ENCODE measurements at regions not wholly inside any gene's neighbourhood (a gene's known extent, or its start where the extent isn't known, plus 50 kb on each side); places are given as distances from the start of the nearest gene placed in this dataset.

- no peak overlapping the region for H3K27ac ChIP-seq
- H3K27me3 ChIP-seq: no peaks in the 10 kb centered on the region
- no peaks in the 10 kb centered on the region for H3K4me1 ChIP-seq
- TF ChIP-seq EP300 (IDR thresholded peaks at IDR 0.05) (no peak), CTCF (IDR thresholded peaks at IDR 0.05) (no peak), POLR2A (IDR thresholded peaks at IDR 0.05) (no peak), POLR2AphosphoS5 (IDR thresholded peaks at IDR 0.05) (no peak)
- ATAC-seq (ENCODE audit: low FRiP score in 2 of 2): no peak
- 71 to 75% methylated on average over 3 of the region's 3 CpGs for WGBS, 2 donors
- no peak overlapping the region for H3K4me3 ChIP-seq
- H3K9me3 ChIP-seq: no peaks in the 10 kb centered on the region
- no peak for DNase-seq
- no peaks in the 10 kb centered on the region for H3K36me3 ChIP-seq
These were observed 453.9 kb upstream of the GOT2 start for GRCh38 chr16:59188029-59188428.

- Histone ChIP-seq H3K36me3 (no peaks in the 10 kb centered on the region), H3K9me3 (no peaks in the 10 kb centered on the region), H3K27me3 (no peaks in the 10 kb centered on the region), H3K4me3 (no peak overlapping the region), H3K4me1 (no peaks in the 10 kb centered on the region), H3K27ac (no peak overlapping the region)
- DNase-seq (peak in 1 of 2 donors; percentile 42), ATAC-seq (ENCODE audit: low FRiP score in 2 of 2) (peak in 1 of 2 donors; percentile 30)
- TF ChIP-seq EP300 (IDR thresholded peaks at IDR 0.05) (no peak), CTCF (IDR thresholded peaks at IDR 0.05) (no peak), POLR2A (IDR thresholded peaks at IDR 0.05) (no peak), POLR2AphosphoS5 (IDR thresholded peaks at IDR 0.05) (no peak)
- WGBS, 2 donors: 60 to 89% methylated on average over 2 to 9 of the region's 9 CpGs
These were observed 447.8 kb upstream of the GOT2 start for GRCh38 chr16:59181821-59182420.

- H3K27me3 ChIP-seq: no peaks in the 10 kb centered on the region
- no peaks in the 10 kb centered on the region for H3K4me1 ChIP-seq
- ATAC-seq (ENCODE audit: low FRiP score in 2 of 2): no peak
- H3K27ac ChIP-seq: no peak overlapping the region
- no peak for DNase-seq
- 24 to 33% methylated on average over 1 of the region's 1 CpG for WGBS, 2 donors
- no peaks in the 10 kb centered on the region for H3K36me3 ChIP-seq
- TF ChIP-seq POLR2AphosphoS5 (IDR thresholded peaks at IDR 0.05) (no peak), EP300 (IDR thresholded peaks at IDR 0.05) (no peak)
- H3K4me3 ChIP-seq: no peak overlapping the region
- H3K9me3 ChIP-seq: no peaks in the 10 kb centered on the region
These were observed 446.0 kb upstream of the GOT2 start for GRCh38 chr16:59180083-59180476.

- TF ChIP-seq POLR2AphosphoS5 (IDR thresholded peaks at IDR 0.05): no peak
- TF ChIP-seq EP300 (IDR thresholded peaks at IDR 0.05): no peak
- no peak for TF ChIP-seq POLR2A (IDR thresholded peaks at IDR 0.05)
- no peak for TF ChIP-seq CTCF (IDR thresholded peaks at IDR 0.05)
- ATAC-seq (ENCODE audit: low FRiP score in 2 of 2) (no peak), DNase-seq (no peak)
- Histone ChIP-seq H3K27me3 (no peaks in the 10 kb centered on the region), H3K4me3 (no peak overlapping the region), H3K27ac (no peak overlapping the region), H3K9me3 (no peaks in the 10 kb centered on the region), H3K4me1 (no peaks in the 10 kb centered on the region), H3K36me3 (no peaks in the 10 kb centered on the region)
- WGBS, 2 donors: 66 to 75% methylated on average over 3 of the region's 3 CpGs
These were observed 445.4 kb upstream of the GOT2 start for GRCh38 chr16:59179446-59180082.

GRCh38 chr16:59173408-59173831 is 439.3 kb upstream of the GOT2 start:
- Histone ChIP-seq H3K4me1 (no peaks in the 10 kb centered on the region), H3K27ac (no peak overlapping the region)
- 82 to 86% methylated on average over 3 of the region's 3 CpGs for WGBS, 2 donors

More at GRCh38 chr16:59173408-59173831, 439.3 kb upstream of the GOT2 start:
- no peaks in the 10 kb centered on the region for H3K36me3 ChIP-seq
- no peaks in the 10 kb centered on the region for H3K9me3 ChIP-seq
- H3K4me3 ChIP-seq: no peak overlapping the region
- ATAC-seq (ENCODE audit: low FRiP score in 2 of 2): no peak
- DNase-seq: no peak
- H3K27me3 ChIP-seq: no peaks in the 10 kb centered on the region
- no peak for TF ChIP-seq EP300 (IDR thresholded peaks at IDR 0.05)
- no peak for TF ChIP-seq POLR2AphosphoS5 (IDR thresholded peaks at IDR 0.05)
- TF ChIP-seq CTCF (IDR thresholded peaks at IDR 0.05): no peak
- no peak for TF ChIP-seq POLR2A (IDR thresholded peaks at IDR 0.05)

All from upper lobe of left lung (tissue), 6 donors.